ENCODE measurements at regions not wholly inside any gene's neighbourhood (a gene's known extent, or its start where the extent isn't known, plus 50 kb on each side); places are given as distances from the start of the nearest gene placed in this dataset. TPM values are rescaled to one million over a fixed set of nuclear protein-coding genes. Genes with fewer than 3 reads are reported as not detected.

- H3K27me3 ChIP-seq (ENCODE audit: control insufficient read depth, insufficient read depth, low read length): peaks cover 78% of the 10 kb centered on the region
- no peak overlapping the region for H3K9ac ChIP-seq (ENCODE audit: low read depth, low read length)
- no peaks in the 10 kb centered on the region for H3K4me1 ChIP-seq (ENCODE audit: control insufficient read depth, insufficient read depth, low read length)
- H3K9me3 ChIP-seq (replicated peaks; ENCODE audit: low read length): no peaks in the 10 kb centered on the region
- no peaks in the 10 kb centered on the region for H3K36me3 ChIP-seq (ENCODE audit: insufficient read depth, low read length)
- H3K4me2 ChIP-seq (ENCODE audit: low read length): no peak overlapping the region
- no peak overlapping the region for H3K4me3 ChIP-seq (ENCODE audit: low read length)
These were observed 54.4 kb upstream of the CWC22 start for GRCh38 chr2:180061546-180061945.

DNA sequence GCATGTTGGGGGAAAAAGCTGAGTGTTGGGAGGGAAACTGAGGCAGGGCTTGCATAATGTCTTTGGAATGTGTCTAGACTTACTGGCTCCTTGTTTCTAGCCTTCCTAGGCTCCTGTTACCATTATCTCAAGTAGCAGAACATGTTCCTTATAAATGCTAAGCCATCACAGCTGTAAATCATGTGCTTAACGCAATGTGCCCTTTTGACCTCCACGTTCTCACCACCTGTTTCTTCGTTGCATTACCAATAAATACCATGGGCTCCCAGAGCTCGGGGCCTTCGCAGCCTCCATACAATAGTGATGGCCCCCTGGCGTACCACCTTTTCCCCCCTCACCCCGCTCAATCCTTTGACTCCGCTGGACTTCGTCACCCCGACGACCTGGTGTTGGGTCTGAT, 54.0 kb upstream of the CWC22 start:
- Histone ChIP-seq H3K9ac (ENCODE audit: low read depth, low read length) (no peak overlapping the region), H3K4me3 (ENCODE audit: low read length) (no peak overlapping the region), H3K4me2 (ENCODE audit: low read length) (no peak overlapping the region), H3K9me3 (replicated peaks; ENCODE audit: low read length) (no peaks in the 10 kb centered on the region), H3K4me1 (ENCODE audit: control insufficient read depth, insufficient read depth, low read length) (no peaks in the 10 kb centered on the region), H3K36me3 (ENCODE audit: insufficient read depth, low read length) (no peaks in the 10 kb centered on the region), H3K27me3 (ENCODE audit: control insufficient read depth, insufficient read depth, low read length) (peaks cover 83% of the 10 kb centered on the region)

DNA sequence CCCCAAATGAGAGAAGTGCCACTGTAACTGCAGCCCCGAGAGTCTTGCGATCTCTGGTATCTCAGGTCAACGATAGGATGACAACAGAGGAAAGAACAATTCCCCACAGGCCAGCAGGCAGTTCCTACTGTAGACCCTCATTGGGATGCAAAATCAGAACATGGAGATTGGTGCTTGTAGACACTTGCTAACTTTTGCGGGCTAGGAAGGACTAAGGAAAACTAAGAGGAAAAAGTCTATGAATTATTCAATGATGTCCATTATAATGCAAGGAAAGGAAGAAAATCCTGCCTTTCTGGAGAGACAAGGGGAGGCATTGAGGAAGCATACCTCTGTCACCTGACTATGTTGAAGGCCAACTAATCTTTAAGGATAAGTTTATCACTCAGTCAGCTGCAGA, 51.9 kb upstream of the CWC22 start:
- Histone ChIP-seq H3K9me3 (replicated peaks; ENCODE audit: low read length) (no peaks in the 10 kb centered on the region), H3K27me3 (ENCODE audit: control insufficient read depth, insufficient read depth, low read length) (peaks cover 76% of the 10 kb centered on the region), H3K4me3 (ENCODE audit: low read length) (no peak overlapping the region), H3K4me2 (ENCODE audit: low read length) (no peak overlapping the region), H3K4me1 (ENCODE audit: control insufficient read depth, insufficient read depth, low read length) (no peaks in the 10 kb centered on the region), H3K36me3 (ENCODE audit: insufficient read depth, low read length) (no peaks in the 10 kb centered on the region), H3K9ac (ENCODE audit: low read depth, low read length) (no peak overlapping the region)

DNA sequence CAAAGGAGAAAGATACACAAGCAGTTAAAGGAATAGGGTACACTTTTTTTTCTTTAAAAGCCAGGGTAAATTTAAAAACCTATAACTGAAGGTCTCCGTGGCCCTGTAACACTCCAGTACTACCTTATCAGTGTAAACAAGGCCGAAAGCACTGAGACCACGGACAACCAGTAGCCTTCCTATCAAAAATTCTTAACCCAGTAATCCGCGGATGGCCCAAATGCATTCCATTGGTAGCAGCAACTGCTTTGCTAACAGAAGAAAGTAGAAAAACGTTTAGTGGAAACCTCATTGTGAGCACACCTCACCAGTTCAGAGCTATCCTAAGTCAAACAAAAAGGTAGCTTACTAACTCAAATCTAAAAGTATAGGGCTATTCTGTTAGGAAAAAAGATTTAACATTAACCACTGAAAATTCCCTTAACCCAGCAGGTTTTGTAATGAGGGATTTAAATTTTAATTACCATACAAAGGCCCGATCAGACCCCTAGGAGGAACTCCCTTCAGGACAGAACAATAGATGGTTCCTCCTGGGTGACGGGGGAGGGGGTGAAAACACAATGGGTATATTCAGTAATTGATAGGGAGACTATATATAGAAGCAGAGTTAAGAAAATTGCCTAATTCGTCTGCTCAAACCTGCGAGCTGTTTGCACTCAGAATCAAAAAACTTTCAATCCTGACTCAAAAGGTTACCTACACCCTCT, 50.8 kb upstream of the CWC22 start:
- Histone ChIP-seq H3K4me3 (ENCODE audit: low read length) (no peak overlapping the region), H3K4me1 (ENCODE audit: control insufficient read depth, insufficient read depth, low read length) (no peaks in the 10 kb centered on the region), H3K27me3 (ENCODE audit: control insufficient read depth, insufficient read depth, low read length) (peaks cover 66% of the 10 kb centered on the region), H3K9ac (ENCODE audit: low read depth, low read length) (no peak overlapping the region), H3K36me3 (ENCODE audit: insufficient read depth, low read length) (no peaks in the 10 kb centered on the region), H3K4me2 (ENCODE audit: low read length) (no peak overlapping the region), H3K9me3 (replicated peaks; ENCODE audit: low read length) (no peaks in the 10 kb centered on the region)

Small RNA genes lying in the stretch of these regions (small RNA-seq; reads per million reads assigned to genes)
- gene AC012669.1: not detected
